NB4 (cell line): ENCODE measurements at regions not wholly inside any gene's neighbourhood (a gene's known extent, or its start where the extent isn't known, plus 50 kb on each side); places are given as distances from the start of the nearest gene placed in this dataset.

Experiments used
- MYC ChIP-seq: IDR thresholded peaks from 2 replicates; pipeline ENCODE4 v1.6.1; 2011; ENCODE audit warnings: low read depth, low read length
- POLR2A ChIP-seq: IDR thresholded peaks from 2 replicates; pipeline ENCODE4 v1.6.1; 2011; ENCODE audit warnings: mild to moderate bottlenecking; ENCODE audit not compliant: insufficient read length; ENCODE audit errors: extremely low read depth
- TF ChIP-seq, protein P1 (sequence below): IDR thresholded peaks from one replicate; pipeline ENCODE4 v1.5.1; 2012; ENCODE audit warnings: low read depth, low read length

DNA sequence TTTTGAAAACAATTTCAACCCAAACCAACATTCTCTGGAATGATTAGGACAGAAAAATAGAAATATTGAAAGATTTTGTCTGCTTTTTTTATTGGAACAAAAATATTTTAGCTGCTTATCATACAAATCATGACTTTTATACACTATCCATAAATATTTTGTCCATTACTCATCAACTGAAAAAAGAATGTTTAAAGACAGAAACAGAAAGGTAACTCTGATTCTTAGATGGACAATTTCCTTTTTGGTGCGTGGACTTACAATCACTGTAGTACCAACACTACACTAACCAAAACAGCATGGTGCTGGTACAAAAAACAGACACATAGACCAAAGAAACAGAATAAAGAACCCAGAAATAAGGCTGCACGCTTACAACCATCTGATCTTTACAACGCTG lies 582.8 kb upstream of the CCDC54 start:
- TF ChIP-seq, protein P1, sequence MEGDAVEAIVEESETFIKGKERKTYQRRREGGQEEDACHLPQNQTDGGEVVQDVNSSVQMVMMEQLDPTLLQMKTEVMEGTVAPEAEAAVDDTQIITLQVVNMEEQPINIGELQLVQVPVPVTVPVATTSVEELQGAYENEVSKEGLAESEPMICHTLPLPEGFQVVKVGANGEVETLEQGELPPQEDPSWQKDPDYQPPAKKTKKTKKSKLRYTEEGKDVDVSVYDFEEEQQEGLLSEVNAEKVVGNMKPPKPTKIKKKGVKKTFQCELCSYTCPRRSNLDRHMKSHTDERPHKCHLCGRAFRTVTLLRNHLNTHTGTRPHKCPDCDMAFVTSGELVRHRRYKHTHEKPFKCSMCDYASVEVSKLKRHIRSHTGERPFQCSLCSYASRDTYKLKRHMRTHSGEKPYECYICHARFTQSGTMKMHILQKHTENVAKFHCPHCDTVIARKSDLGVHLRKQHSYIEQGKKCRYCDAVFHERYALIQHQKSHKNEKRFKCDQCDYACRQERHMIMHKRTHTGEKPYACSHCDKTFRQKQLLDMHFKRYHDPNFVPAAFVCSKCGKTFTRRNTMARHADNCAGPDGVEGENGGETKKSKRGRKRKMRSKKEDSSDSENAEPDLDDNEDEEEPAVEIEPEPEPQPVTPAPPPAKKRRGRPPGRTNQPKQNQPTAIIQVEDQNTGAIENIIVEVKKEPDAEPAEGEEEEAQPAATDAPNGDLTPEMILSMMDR: no peak
- TF ChIP-seq POLR2A: no peak
- TF ChIP-seq MYC: no peak
